PC-9 (cell line): ENCODE measurements at regions not wholly inside any gene's neighbourhood (a gene's known extent, or its start where the extent isn't known, plus 50 kb on each side); places are given as distances from the start of the nearest gene placed in this dataset.

Experiments used
- BruUV-seq: library from RNA; stranded (reverse); fragments of 400-500 nt; replicated peaks from 2 replicates; lab custom pipeline; 2021; lab: Mats Ljungman, UMichigan
- CTCF ChIA-PET: fragments of 300-600 bp; sonication (Branson Sonifier 250); formaldehyde crosslinking; loops from one replicate; lab custom pipeline; 2022; ENCODE audit warnings: antibody characterized with exemption; lab: Charles Lee
- POLR2A ChIA-PET: fragments of 300-600 bp; sonication (Branson Sonifier 250); formaldehyde crosslinking; loops from one replicate; lab custom pipeline; 2022; ENCODE audit warnings: antibody characterized with exemption; ENCODE audit not compliant: unreplicated experiment; lab: Charles Lee
- DNase-seq, 2 experiments: peaks; one replicate each; pipeline versions ENCODE4 v3.0.0 to v3.0.0-alpha.2; 2015 to 2022; ENCODE audit warnings: mixed read lengths in 1 of 2
- H2AFZ ChIP-seq: fragments of 200-600 bp; sonication (generic); 2 replicates; pipeline ENCODE4 v1.8.1; 2017; ENCODE audit warnings: antibody characterized with exemption
- H3F3A ChIP-seq: fragments of 200-600 bp; sonication (generic); 2 replicates; pipeline ENCODE4 v1.8.1; 2017; ENCODE audit warnings: antibody characterized with exemption, mild to moderate bottlenecking, low read depth; ENCODE audit not compliant: insufficient read depth
- H3K27ac ChIP-seq: fragments of 200-600 bp; sonication (generic); 2 replicates; pipeline ENCODE4 v1.6.1; 2016; ENCODE audit warnings: mixed run types
- H3K27me3 ChIP-seq: fragments of 200-600 bp; sonication (generic); 2 replicates; pipeline ENCODE4 v1.6.1; 2016; ENCODE audit warnings: low read depth, mixed run types; ENCODE audit not compliant: insufficient read depth
- H3K36me3 ChIP-seq: fragments of 200-600 bp; sonication (generic); 2 replicates; pipeline ENCODE4 v1.6.1; 2016; ENCODE audit warnings: low read depth, mixed run types
- H3K4me1 ChIP-seq: fragments of 200-600 bp; sonication (generic); replicated peaks from 2 replicates; pipeline ENCODE4 v1.6.1; 2016; ENCODE audit warnings: mixed run types; ENCODE audit not compliant: insufficient read depth
- H3K4me2 ChIP-seq: fragments of 200-600 bp; sonication (generic); 2 replicates; pipeline ENCODE4 v1.6.1; 2017; ENCODE audit warnings: mixed run types
- H3K4me3 ChIP-seq: fragments of 200-600 bp; sonication (generic); 2 replicates; pipeline ENCODE4 v1.6.1; 2016; ENCODE audit warnings: mixed run types
- H3K79me2 ChIP-seq: fragments of 200-600 bp; sonication (generic); 2 replicates; pipeline ENCODE4 v1.6.1; 2017; ENCODE audit warnings: low read depth, mixed run types
- H3K9me2 ChIP-seq: fragments of 200-600 bp; sonication (generic); 2 replicates; pipeline ENCODE4 v1.8.1; 2017; ENCODE audit warnings: mild to moderate bottlenecking; ENCODE audit not compliant: insufficient read depth
- H3K9me3 ChIP-seq: fragments of 200-600 bp; sonication (generic); 2 replicates; pipeline ENCODE4 v1.8.1; 2016; ENCODE audit warnings: low read depth; ENCODE audit not compliant: insufficient read depth
- H4K20me1 ChIP-seq: fragments of 200-600 bp; sonication (generic); 2 replicates; pipeline ENCODE4 v1.8.1; 2017; ENCODE audit not compliant: insufficient read depth
- CTCF ChIP-seq: fragments of 200-600 bp; sonication (generic); conservative IDR thresholded peaks from 2 replicates; pipeline ENCODE4 v1.6.1; 2017; ENCODE audit warnings: mixed run types, antibody characterized with exemption, mild to moderate bottlenecking, moderate library complexity
- EZH2 ChIP-seq: fragments of 200-600 bp; sonication (generic); IDR thresholded peaks from 2 replicates; pipeline ENCODE4 v1.8.0; 2017; ENCODE audit warnings: antibody characterized with exemption, low read depth
- intact Hi-C: fragments of 100-400 bp; cut with micrococcal nuclease; formaldehyde crosslinking; loops from one replicate; pipeline ENCODE4 v1.10.0; 2022; ENCODE audit not compliant: unreplicated experiment

- ChIA-PET CTCF (no interaction called here), POLR2A (no interaction called here)
- H3K4me3 ChIP-seq, result no peak overlapping the region
- H3K27me3 ChIP-seq, result no peaks in the 10 kb centered on the region
- no peak overlapping the region for H3K4me2 ChIP-seq
- H3K27ac ChIP-seq, result no peak overlapping the region
- TF ChIP-seq EZH2 (no peak), CTCF (no peak)
- H4K20me1 ChIP-seq, result no peaks in the 10 kb centered on the region
- intact Hi-C loops, result no loop called here
- no peaks in the 10 kb centered on the region for H3K9me2 ChIP-seq
- H3K36me3 ChIP-seq, result no peaks in the 10 kb centered on the region
- no peak for DNase-seq
- H3K79me2 ChIP-seq, result no peaks in the 10 kb centered on the region
- H3F3A ChIP-seq, result no peaks in the 10 kb centered on the region
- H2AFZ ChIP-seq, result no peak overlapping the region
- H3K4me1 ChIP-seq, result no peaks in the 10 kb centered on the region
- no peaks in the 10 kb centered on the region for H3K9me3 ChIP-seq
- no TSS peak for BruUV-seq
Measured at GRCh38 chr17:14781123-14781522, 480.2 kb downstream of the HS3ST3B1 start.

GRCh38 chr17:14780097-14780651 is 479.3 kb downstream of the HS3ST3B1 start:
- Histone ChIP-seq H3K9me3 (no peaks in the 10 kb centered on the region), H3K27me3 (no peaks in the 10 kb centered on the region), H3F3A (no peaks in the 10 kb centered on the region), H3K79me2 (no peaks in the 10 kb centered on the region), H2AFZ (no peak overlapping the region), H3K4me1 (no peaks in the 10 kb centered on the region), H3K36me3 (no peaks in the 10 kb centered on the region), H3K4me2 (no peak overlapping the region), H4K20me1 (no peaks in the 10 kb centered on the region), H3K4me3 (no peak overlapping the region), H3K27ac (no peak overlapping the region), H3K9me2 (no peaks in the 10 kb centered on the region)
- no TSS peak for BruUV-seq
- TF ChIP-seq CTCF (no peak), EZH2 (no peak)
- ChIA-PET POLR2A (no interaction called here), CTCF (no interaction called here)
- no peak for DNase-seq
- intact Hi-C loops, result no loop called here

- Histone ChIP-seq H3K9me3 (no peaks in the 10 kb centered on the region), H3K27ac (no peak overlapping the region), H3K4me3 (no peak overlapping the region), H3K4me2 (no peak overlapping the region), H3F3A (no peaks in the 10 kb centered on the region), H4K20me1 (no peaks in the 10 kb centered on the region), H3K9me2 (no peaks in the 10 kb centered on the region), H3K36me3 (no peaks in the 10 kb centered on the region), H2AFZ (no peak overlapping the region), H3K79me2 (no peaks in the 10 kb centered on the region), H3K27me3 (no peaks in the 10 kb centered on the region), H3K4me1 (no peaks in the 10 kb centered on the region)
- ChIA-PET POLR2A (no interaction called here), CTCF (no interaction called here)
- intact Hi-C loops, result no loop called here
- BruUV-seq, result no TSS peak
- DNase-seq, result peak in 1 of 2 experiments; percentile 36
- TF ChIP-seq EZH2, result no peak
- no peak for TF ChIP-seq CTCF
Measured at GRCh38 chr17:14779241-14779640, 478.4 kb downstream of the HS3ST3B1 start.
